Peyer's patch (tissue), 4 donors: ENCODE measurements at regions not wholly inside any gene's neighbourhood (a gene's known extent, or its start where the extent isn't known, plus 50 kb on each side); places are given as distances from the start of the nearest gene placed in this dataset.
"Not testable (repeated sequence)": the region's sequence is repeated elsewhere in the genome, so short reads cannot be mapped to it uniquely, and the experiment has no call there.

Experiments used
- DNase-seq, 3 donors: peaks; one replicate each; pipeline ENCODE4 v3.0.0-alpha.2; 2017 to 2019
- H3K27ac ChIP-seq, 4 donors: fragments of 200-600 bp; sonication (generic); one replicate each; pipeline ENCODE4 v1.5.1; 2016 to 2019
- H3K27me3 ChIP-seq, 2 donors: fragments of 200-600 bp; sonication (generic); one replicate each; pipeline ENCODE4 v1.5.1; 2019
- H3K36me3 ChIP-seq, 3 donors: fragments of 200-600 bp; sonication (generic); one replicate each; pipeline ENCODE4 v1.5.1; 2016 to 2019
- H3K4me1 ChIP-seq, 4 donors: fragments of 200-600 bp; sonication (generic); one replicate each; pipeline ENCODE4 v1.5.1; 2016 to 2019
- H3K4me3 ChIP-seq, 4 donors: fragments of 200-600 bp; sonication (generic); 1 replicate in 3 of 4; 2 replicates in 1 of 4; pipeline ENCODE4 v1.5.1; 2016 to 2019; ENCODE audit warnings: mild to moderate bottlenecking in 1 of 4
- H3K9me3 ChIP-seq, 4 donors: fragments of 200-600 bp; sonication (generic); one replicate each; pipeline ENCODE4 v1.5.1; 2016 to 2019; ENCODE audit warnings: mild to moderate bottlenecking in 1 of 4
- POLR2A ChIP-seq, 2 donors: fragments of 450-650 bp; IDR thresholded peaks; one replicate each; pipeline ENCODE4 v1.5.1; 2017; ENCODE audit warnings: antibody characterized with exemption in 2 of 2, mild to moderate bottlenecking in 2 of 2, moderate library complexity in 2 of 2
- TF ChIP-seq, protein P1 (sequence below), 6 experiments: fragments of 450-650 bp in 4 of 6; fragments of 200-600 bp in 2 of 6; sonication (generic) in 1 of 6; IDR thresholded peaks; one replicate each; pipeline ENCODE4 v1.5.1; 2017 to 2019; ENCODE audit warnings: antibody characterized with exemption in 6 of 6, mild to moderate bottlenecking in 3 of 6, moderate library complexity in 1 of 6

GRCh38 chr1:121538148-121538547 lies 353.4 kb downstream of the SRGAP2C start:
- not testable (repeated sequence) for H3K36me3 ChIP-seq, H3K27me3 ChIP-seq, H3K4me1 ChIP-seq, DNase-seq, H3K27ac ChIP-seq, H3K9me3 ChIP-seq, H3K4me3 ChIP-seq

DNA sequence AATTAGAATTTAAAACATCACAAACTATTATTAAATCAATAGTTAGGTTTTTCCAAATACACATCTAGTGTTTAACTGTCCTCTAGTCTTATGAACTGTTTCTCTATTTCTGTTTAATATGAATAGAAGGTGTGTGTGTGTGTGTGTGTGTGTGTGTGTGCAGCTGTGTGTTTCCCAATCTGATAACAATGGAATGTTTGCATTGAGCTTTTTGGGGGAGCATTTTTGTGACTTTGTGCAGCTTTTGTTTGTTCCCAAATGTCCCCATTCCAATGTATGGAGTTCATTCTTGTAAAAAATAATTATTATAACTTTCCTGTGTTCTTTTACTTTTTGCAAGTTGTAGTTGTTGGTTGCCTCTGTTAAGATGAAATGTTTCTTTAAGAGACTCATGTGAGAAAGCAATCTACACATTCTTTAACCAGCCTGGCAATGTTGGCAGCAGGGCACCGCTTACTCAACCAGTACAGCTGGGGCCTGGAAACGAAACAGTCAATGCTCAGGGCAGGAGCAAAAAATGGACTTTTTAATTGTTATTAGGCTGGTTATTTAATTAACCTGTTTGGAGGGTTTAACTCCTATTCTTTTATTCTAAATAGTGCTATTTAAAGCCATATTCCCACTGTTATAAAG lies 354.3 kb downstream of the SRGAP2C start:
- Histone ChIP-seq H3K4me1 (no peaks in the 10 kb centered on the region), H3K36me3 (no peaks in the 10 kb centered on the region), H3K27me3 (no peaks in the 10 kb centered on the region), H3K27ac (no peak overlapping the region), H3K4me3 (no peak overlapping the region), H3K9me3 (no peaks in the 10 kb centered on the region)
- no peak for DNase-seq
- TF ChIP-seq, protein P1, sequence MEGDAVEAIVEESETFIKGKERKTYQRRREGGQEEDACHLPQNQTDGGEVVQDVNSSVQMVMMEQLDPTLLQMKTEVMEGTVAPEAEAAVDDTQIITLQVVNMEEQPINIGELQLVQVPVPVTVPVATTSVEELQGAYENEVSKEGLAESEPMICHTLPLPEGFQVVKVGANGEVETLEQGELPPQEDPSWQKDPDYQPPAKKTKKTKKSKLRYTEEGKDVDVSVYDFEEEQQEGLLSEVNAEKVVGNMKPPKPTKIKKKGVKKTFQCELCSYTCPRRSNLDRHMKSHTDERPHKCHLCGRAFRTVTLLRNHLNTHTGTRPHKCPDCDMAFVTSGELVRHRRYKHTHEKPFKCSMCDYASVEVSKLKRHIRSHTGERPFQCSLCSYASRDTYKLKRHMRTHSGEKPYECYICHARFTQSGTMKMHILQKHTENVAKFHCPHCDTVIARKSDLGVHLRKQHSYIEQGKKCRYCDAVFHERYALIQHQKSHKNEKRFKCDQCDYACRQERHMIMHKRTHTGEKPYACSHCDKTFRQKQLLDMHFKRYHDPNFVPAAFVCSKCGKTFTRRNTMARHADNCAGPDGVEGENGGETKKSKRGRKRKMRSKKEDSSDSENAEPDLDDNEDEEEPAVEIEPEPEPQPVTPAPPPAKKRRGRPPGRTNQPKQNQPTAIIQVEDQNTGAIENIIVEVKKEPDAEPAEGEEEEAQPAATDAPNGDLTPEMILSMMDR (IDR thresholded peaks at IDR 0.05) = no peak
- TF ChIP-seq POLR2A (IDR thresholded peaks at IDR 0.05) = no peak

DNA sequence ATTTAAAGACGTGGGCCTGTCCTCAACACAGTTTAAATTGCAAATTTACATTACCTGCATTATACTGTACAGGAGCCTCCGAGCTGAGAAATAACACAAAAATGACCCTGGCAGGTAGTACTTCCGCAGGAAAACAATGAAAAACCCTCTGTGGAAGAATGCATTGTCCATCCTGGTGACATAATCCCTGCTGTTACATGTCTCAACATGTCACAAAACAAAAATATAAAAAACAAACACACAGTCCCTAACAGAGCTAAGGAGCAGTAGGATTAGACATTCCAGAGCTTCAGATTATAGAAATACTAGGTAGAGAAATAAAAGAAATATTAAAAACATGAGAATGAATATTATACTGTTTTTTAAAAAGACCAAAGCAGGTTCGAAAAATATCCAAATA lies 359.2 kb downstream of the SRGAP2C start:
- not testable (repeated sequence) for H3K4me3 ChIP-seq, H3K36me3 ChIP-seq, H3K4me1 ChIP-seq, DNase-seq, H3K9me3 ChIP-seq, H3K27me3 ChIP-seq, H3K27ac ChIP-seq

- no peak for TF ChIP-seq POLR2A (IDR thresholded peaks at IDR 0.05)
- TF ChIP-seq, protein P1 (IDR thresholded peaks at IDR 0.05) = no peak
- Histone ChIP-seq H3K9me3 (no peaks in the 10 kb centered on the region), H3K36me3 (no peaks in the 10 kb centered on the region), H3K4me3 (no peak overlapping the region), H3K4me1 (no peaks in the 10 kb centered on the region), H3K27ac (no peak overlapping the region), H3K27me3 (no peaks in the 10 kb centered on the region)
- DNase-seq = no peak
These were observed 359.7 kb downstream of the SRGAP2C start for GRCh38 chr1:121544500-121544899.

GRCh38 chr1:121545899-121546298 lies 361.1 kb downstream of the SRGAP2C start:
- not testable (repeated sequence) for H3K36me3 ChIP-seq, H3K27me3 ChIP-seq, H3K4me3 ChIP-seq, H3K9me3 ChIP-seq, DNase-seq, H3K4me1 ChIP-seq, H3K27ac ChIP-seq

- TF ChIP-seq, protein P1 (IDR thresholded peaks at IDR 0.05) = no peak
- no peak for TF ChIP-seq POLR2A (IDR thresholded peaks at IDR 0.05)
- no peak overlapping the region for H3K4me3 ChIP-seq
- DNase-seq = no peak
These were observed 362.2 kb downstream of the SRGAP2C start for GRCh38 chr1:121546830-121547591.

DNA sequence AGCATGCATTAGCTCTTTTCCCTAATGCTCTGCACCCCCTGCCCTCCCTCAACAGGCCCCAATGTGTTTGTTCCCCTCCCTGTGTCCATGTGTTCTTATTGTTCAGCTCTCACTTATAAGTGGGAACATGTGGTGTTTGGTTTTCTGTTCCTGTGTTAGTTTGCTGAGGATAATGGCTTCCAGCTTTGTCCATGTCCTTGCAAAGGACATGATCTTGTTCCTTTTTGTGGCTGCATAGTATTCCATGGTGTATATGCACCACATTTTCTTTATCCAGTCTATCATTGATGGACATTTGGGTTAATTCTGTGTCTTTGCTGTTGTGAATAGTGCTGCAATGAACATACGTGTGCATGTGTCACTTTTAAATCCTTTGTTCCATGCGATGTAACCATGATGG lies 363.0 kb downstream of the SRGAP2C start:
- H3K36me3 ChIP-seq, H3K4me3 ChIP-seq, H3K27me3 ChIP-seq, DNase-seq, H3K27ac ChIP-seq, H3K4me1 ChIP-seq, H3K9me3 ChIP-seq: not testable (repeated sequence)

More at GRCh38 chr1:121546830-121547591, 362.2 kb downstream of the SRGAP2C start:
- no peaks in the 10 kb centered on the region for H3K9me3 ChIP-seq
- no peaks in the 10 kb centered on the region for H3K27me3 ChIP-seq
- H3K36me3 ChIP-seq = no peaks in the 10 kb centered on the region
- no peaks in the 10 kb centered on the region for H3K4me1 ChIP-seq
- no peak overlapping the region for H3K27ac ChIP-seq

DNA sequence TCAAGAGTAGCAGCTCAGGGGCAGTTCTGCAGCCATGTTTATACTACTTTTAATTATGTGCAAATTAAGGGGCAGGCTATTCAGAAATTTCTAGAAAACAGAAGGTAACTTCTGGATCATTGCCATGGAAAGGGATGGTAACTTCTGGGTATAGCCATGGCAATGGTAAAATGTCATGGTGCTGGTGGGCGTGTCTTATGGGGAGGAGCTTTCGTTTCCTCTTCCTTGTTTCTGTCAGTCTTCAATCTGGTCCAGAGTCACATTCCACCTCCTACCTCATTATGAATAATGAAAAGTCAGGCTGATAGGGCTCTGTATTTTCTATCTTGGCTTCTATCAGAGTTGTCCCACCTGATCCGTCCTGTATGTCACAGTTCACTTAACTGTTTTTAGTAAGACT lies 366.0 kb downstream of the SRGAP2C start:
- not testable (repeated sequence) for H3K4me1 ChIP-seq, H3K9me3 ChIP-seq, H3K4me3 ChIP-seq, H3K27me3 ChIP-seq, H3K36me3 ChIP-seq
- peak in 1 of 3 donors; percentile 19 for DNase-seq
- peak overlapping the region in 1 of 4 donors; percentile 31 for H3K27ac ChIP-seq

DNA sequence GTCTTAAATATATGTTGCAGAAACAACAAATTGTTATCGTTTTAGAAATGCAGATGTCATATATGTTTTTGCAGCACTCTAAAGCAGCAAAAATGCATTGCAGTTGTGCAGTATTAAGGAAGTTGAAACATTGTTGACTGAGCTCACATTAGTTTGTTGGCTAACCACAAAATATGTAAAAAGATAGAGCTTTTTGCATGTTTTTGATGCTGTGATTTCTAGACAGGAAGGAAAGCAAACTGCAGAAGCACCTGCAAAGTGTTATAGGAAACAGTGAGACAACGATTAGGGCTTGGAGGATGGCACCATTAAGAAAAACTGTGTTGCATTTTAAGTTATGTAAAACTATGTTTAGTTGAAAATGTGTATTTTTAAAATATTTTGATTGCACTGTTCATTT lies 366.7 kb downstream of the SRGAP2C start:
- not testable (repeated sequence) for H3K36me3 ChIP-seq, DNase-seq, H3K9me3 ChIP-seq, H3K27me3 ChIP-seq, H3K4me3 ChIP-seq, H3K4me1 ChIP-seq
- peak overlapping the region in 1 of 4 donors; percentile 31 for H3K27ac ChIP-seq

DNA sequence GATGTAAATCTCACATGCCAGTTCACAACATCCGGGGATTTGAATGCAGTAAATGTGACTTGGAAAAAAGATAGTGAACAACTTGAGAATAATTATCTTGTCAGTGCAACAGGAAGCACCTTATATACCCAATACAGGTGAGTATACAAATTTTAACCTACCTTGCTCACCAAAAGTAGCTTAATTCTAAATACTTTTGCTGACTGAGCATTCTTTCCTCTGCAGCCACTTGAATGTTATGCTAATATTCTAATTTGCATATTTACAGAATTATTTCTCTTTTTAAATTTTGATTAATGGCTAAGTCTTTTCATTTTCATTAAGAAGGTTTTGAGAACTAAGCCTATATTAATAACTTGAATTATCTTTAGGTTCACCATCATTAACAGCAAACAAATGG lies 371.8 kb downstream of the SRGAP2C start:
- H3K36me3 ChIP-seq, H3K4me1 ChIP-seq, DNase-seq, H3K9me3 ChIP-seq, H3K27me3 ChIP-seq, H3K27ac ChIP-seq, H3K4me3 ChIP-seq: not testable (repeated sequence)

GRCh38 chr1:121558034-121558433 lies 373.3 kb downstream of the SRGAP2C start:
- not testable (repeated sequence) for H3K9me3 ChIP-seq, H3K4me3 ChIP-seq, H3K27ac ChIP-seq, H3K27me3 ChIP-seq, DNase-seq, H3K4me1 ChIP-seq, H3K36me3 ChIP-seq
